ENCODE measurements at regions not wholly inside any gene's neighbourhood (a gene's known extent, or its start where the extent isn't known, plus 50 kb on each side); places are given as distances from the start of the nearest gene placed in this dataset.

DNA sequence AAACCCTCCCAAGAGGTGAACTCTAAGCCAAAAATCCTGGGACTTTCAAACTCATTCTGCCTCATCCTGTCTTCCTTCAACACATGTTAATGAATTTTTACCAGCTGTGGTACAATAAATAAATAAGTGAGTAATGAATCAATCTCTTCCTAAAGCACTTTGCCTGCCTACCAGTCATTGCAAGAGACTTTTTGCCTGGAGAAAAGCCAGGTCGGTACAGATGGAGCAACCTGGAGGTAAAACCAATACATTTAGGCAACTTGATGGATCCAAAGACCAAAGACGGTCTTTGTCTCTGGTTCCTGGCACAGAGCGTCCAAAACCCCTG is 324.2 kb downstream of the PMP22 start:
- no peak for DNase-seq

DNA sequence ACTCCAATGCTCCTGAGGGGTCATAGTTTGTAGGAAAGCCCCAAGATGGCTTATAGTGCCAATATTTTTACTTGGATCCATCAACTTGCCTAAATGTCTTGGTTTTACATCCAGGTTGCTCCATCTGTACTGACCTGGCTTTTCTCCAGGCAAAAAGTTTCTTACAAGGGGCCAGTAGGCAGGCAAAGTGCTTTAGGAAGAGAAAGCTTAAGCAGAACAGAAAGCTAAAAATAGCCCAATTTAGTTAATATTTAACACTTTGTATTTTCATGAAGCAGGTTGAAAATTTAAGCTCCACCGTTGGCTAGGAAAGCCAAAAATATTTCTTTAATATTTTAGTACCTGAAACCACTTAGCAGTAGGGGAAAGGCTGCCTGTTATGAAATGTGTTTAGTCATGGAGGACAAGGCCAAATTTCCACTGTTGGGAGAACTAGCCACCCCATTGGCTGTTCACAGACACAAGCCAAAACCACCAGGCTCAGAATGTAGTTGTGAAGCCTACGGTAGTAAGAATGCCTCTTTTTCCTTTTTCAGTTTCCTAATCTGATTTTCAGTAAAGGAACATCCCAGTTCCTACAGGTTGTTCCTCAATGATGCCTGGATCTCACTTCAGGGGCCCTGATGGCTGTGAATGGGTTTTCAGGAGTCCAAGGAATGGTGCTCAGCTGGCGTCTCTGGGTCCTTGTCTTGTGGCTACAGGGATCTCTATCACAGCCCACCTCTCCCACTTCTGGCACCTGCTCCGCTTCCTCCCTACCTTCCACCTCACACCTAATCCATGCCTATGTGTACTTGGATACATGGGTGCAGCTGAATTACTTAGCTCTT is 324.8 kb downstream of the PMP22 start:
- DNase-seq, result peak; percentile 49

DNA sequence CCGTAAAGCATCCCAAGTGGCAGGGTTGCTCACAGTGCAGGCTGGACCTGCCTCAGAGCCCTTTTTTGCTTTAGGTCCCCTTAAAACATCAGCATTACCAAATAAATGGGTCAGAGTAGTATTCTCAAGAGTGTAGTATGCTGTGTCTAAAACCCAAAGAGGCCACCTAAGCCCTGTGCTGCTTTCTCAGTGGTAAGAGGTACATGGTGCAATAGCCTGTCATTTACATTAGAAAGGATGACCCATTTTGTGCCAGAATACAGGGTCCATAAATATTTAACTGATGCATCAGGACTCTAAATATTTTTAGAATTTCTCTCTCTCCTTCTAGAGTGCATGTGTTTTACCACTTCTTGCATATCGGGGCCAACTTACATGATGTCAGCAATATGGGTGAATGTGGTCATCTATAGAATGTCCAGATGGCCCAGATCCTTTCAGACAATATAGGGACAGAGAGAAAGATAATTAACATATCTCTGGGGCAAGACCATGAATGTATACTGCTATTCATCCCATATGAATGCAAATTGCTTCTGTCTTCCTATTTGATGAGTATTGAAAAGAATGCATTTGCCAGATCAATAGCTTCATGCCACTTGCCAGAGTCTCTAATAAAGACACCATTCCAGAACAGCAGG is 329.2 kb downstream of the PMP22 start:
- DNase-seq, result no peak

DNA sequence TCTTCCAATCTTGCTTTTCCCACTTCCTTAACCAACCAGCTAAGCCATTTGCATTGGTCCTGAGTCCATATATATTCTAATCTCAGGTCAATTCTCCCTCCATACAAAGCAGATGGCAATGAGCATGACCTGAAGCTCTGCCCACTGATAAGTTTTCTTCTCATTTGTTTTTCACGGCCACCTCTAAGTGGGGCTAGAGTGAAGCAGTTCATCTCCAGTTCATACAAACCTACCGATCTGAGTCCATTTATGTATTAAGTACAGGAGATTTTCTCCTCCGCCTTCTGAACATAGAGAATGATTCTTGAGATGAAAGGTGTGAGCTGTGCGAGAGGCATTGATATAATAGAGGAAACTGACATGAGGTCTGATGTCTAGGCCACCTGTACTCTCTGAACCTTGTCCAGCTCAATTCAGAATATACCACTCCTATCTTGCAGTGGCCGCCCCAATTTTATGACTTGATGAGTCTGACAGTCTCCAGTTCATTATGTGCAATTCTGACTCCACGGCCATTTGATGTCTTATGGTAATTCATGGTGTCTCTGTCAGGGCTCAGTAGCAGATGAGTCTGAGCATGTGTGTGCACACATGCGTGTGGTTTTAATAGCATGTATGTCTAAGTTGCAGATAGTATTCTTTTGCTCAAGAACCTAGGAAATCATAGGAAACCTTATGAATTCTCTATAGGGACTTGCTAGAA is 329.8 kb downstream of the PMP22 start:
- no peak for DNase-seq

DNA sequence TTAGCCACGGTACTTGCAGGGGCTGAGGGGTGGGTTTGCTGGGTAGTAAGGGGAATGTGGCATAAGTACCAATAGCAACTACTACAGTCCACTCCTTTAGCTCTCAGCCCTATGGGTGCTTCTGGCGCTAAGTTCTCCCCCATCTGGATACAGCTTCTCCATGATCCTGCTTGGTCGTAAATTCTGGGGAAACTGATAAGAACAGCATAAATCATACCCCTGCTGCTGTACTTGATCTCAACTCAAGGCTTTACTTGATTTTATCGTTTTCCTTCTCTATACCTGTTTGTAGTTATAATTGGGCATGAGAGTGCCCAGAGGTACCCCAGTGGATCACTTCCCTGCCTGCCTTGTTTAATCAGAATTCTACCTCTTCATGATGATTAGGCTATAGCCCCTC is 331.4 kb downstream of the PMP22 start:
- no peak for DNase-seq

DNA sequence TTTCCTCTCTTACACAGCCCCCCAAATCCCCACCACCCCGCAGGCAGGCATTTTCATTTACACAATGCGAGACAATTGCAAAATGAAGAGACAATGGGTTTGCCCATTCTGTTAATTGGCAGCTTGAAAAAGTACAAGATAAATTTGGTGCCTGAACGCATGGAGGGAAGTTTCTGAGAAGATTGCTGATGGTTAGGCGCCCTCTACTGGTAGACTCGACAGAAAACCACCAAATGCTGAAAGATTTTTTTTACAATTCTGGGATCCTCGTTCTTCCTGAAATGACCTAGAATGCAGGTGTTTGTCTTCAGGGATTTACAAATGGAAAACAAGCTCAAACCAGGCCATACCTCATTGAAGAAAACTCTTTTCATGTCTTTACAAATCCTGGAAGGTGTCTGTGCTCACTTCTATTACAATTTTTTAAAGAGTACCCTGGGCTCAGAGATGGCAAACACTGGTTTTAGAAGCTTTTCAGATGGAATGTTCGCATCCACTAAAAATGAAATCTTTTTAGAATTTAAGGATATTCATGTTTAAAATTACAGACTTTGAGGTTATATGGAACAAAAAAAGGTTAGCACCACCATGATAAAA is 338.5 kb downstream of the PMP22 start:
- peak; percentile 82 for DNase-seq

DNA sequence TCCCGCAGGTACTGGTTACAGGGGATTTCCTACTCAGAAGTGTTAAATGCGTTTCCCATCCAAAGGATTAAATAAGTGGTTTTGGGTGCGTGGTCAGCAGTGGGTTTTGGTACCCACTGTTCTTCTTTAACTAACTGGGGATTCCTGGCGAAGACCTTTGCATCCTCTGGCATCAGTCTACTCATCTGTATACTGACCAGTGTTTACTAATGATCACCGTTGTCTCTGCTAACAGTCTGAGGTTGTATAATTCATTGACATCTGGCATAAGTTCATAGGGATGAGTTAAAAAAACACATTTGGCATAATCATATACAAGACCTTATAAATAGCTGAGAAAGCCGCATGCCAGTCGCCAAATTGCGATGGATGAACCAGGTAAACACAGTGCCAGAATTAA is 339.1 kb downstream of the PMP22 start:
- DNase-seq, result no peak

DNA sequence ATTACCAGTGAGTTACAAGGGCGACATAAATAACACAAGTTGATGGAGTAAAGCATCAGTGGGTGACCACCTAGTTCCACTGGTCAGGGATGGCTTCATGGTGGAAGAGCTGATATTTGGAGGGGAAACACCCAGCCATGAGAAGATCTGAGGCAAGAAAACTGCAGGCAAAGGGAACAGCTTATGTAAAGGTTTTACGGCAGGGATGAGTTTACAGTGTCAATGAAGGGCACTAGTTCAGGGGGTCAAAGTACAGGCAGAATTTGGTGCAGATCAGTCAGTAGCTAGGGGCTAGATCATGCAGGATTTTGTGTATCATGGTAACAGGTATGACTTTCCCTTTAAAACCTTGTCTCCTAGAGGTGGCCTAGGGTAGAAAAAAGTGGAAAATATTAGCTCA is 339.6 kb downstream of the PMP22 start:
- no peak for DNase-seq

DNA sequence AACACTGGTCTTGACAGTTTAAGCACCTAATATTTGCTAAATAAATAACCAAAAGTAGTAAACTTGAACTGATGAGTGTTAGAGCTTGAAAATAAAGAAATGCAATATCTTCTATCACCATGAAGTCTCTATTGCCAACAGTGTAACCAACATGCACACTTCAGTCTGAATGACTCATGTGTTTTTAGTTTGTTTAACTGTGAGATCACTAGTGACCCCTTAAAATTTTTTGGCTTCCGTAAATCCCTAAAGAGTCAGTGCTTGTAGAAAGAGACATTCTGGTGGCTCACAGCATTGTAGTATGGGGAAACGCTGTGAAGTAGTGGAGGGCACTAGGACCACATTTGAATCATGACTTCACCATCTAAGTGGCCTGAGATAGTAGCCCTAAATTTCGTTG is 341.1 kb downstream of the PMP22 start:
- no peak for DNase-seq

DNA sequence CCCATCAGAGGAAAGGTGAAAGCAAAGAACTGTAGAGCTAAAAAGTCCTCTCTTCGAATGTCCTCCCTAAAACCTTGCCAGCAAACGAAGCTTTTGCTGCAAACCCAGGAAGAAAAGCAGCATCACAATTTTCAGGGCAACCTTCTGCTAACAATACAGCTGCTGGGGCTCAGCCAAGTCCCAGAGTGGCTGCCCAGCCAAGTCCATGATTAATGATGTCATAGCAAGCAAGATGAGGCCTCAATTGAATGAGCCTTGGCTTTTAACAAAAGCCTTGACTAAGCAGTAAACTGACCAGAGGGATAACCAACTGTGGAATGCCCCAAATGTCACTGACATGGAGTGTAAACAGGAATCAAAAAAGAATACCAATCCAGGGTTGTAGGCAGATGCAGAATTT is 342.7 kb downstream of the PMP22 start:
- no peak for DNase-seq

DNA sequence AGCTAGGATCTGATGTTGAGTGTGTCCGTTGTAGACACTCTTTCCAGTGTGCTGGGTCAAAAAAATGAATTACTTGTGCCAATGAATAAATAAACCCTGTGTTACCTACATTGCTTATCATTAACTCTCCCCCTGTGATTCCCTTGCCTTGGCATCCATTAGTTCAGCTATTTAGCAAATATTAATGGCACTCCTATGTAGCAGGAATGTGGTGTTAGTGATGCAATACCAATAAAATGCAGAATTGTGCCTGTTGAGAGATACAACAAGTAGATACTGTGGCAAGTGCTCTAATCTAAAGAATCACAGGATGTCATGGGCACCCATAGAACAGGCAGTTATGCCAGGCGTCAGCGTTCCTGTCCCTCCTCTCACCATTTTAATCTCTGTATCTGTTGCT is 343.2 kb downstream of the PMP22 start:
- DNase-seq, result no peak

DNA sequence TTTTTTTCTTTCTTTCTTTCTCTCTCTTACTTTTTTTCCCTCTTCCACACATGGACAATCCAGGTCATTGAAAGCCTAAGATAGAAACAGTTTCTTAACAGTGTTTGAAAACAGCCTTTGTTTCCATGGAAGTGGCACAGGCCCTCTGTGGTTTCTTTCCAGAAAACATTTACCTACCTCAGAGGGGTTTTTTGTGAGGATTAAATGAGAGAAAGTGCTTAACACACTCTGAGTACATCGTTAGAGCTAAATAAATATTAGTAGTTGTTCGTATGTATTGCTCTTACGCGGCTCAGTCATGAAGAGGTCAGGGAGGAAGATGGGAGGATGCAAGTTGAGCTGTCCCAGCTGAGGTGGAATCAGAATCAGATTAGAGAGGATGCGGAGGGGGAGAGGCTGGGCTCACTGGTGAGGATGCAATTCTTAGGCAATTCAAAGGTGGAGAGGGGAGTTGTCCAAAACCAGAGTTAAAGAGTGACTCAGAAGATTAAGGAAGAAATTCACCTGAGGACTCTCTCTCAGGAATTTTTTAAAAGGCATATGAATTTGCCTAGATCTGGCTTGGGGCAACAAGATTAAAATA is 345.4 kb downstream of the PMP22 start:
- DNase-seq, result no peak

DNA sequence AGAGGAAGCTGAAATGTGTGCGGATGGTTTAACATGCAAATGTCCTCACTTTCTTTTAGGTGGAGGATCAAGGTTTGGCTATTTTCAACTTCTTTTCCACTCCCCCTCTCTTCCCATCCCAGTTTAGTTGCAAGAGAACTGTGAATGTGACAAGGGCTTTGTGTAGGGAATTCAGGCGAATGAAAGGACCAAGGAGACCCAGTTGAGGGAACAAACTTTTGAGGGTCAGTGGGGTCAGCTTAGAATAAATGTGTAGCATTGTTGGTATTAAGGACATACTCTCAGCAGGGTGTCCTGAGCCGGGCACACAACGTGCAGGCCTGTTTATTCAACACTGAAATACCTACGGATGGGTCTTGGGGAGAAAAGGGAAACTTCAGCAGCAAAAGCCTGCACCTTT is 346.0 kb downstream of the PMP22 start:
- no peak for DNase-seq

DNA sequence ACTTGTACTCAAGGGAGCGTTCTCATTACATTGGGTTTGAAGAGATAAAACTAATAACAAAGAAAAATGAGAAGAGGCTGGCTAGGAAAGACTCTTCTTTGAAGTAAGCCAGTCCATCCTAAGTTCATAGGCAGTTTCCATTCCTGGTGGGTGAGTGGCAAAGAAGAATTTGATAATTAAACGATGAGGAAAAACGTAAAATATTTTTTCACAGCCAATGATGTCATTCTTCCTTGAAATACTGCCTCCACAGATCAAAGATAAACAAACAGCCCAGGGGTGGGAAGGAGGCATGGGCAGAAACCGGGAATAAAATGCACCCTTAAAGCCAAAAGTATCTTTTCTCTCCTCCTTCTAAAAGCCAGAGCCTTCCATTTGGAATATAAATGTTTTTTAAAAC is 346.6 kb downstream of the PMP22 start:
- DNase-seq, result no peak

DNA sequence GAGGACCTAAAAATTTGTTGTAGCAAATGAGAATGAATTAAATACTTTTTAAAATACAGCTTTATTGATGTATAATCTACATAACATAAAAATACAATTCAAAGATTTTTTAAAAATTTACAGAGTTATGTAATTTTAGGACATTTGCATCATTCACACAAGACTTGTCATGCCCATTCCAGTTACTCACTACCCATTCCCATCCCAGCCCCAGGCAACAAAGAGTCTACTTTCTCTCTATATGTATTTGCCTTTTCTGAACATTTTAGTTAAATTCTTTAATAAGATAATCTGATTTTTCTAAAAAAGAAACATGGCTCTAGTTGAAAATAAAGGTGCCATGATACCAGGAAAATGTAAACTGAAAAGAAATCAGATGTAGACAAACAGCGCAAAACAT is 354.2 kb downstream of the PMP22 start:
- DNase-seq, result no peak

DNA sequence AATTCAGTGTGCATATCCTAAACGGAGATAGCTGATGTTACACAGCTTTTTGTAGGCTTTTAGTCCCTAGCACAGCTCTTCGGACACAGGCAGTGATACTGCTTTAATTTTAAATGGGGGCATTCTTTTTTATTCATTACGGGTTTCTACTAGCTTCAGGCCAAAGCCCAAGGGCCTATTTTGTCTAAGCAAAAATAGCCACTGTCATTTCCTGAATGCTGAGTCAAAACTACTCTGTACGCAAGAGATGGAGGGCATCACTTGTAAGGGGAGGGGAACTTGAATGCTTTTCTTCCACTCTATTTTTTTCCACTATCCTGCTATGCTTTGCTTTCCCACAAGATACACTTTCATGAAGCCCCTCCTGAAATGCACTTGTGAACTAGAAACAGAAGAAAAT is 360.7 kb downstream of the PMP22 start:
- no peak for DNase-seq

DNA sequence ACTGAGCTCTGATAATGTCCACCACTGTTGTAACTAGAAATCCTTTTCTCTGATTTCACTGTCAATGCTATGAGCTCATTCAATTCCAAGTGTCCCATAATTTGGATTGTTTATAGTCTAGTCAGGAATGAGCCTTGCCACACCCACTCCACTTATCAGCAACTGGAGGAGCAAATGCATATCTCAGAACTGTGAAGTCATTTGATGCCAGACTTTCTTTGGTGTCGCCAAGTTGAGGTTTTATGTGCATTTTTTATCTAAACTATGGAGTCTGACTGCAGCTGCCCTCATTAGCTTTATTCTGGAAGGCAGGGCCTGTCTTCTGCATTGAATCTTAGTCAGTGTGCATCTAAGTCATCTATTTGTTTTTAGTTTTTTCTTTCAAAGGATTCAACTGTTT is 361.3 kb downstream of the PMP22 start:
- no peak for DNase-seq

DNA sequence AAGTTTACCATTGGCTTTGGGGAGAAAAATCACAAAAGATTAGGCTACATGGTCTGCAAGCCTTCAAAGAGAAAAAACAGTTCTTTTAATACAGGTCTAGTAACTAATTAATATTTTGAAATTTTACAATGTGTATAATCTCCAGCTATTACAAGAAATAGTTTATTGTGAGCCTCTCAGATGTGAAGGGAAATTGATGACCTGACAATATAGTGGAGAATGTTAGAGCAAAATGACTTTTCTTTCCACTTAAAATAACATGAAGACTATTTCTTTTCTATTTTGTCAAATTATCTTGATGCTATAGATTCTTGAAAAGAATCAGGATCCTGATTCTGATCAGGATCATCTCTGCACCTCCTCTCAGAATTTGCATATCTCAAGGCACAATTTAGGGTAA is 362.3 kb downstream of the PMP22 start:
- no peak for DNase-seq

DNA sequence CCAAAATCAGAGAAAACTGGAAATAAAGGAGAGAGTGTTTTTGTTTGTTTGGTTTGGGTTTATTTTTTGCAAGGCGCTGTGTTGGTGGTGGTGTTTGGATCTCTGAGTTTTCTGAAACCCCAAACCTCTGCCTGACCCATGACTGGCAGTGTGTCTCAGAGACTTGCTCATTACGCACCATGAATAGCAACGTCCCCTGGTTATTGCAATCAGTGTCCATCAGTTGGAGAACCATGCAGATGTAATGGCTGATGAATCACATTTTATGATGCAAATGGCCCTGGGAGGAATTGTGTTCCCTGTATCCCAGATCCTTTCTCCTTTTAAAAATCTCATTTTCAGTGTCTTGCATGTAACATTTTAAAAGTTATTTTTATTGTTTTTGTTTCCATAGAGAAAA is 362.8 kb downstream of the PMP22 start:
- no peak for DNase-seq

DNA sequence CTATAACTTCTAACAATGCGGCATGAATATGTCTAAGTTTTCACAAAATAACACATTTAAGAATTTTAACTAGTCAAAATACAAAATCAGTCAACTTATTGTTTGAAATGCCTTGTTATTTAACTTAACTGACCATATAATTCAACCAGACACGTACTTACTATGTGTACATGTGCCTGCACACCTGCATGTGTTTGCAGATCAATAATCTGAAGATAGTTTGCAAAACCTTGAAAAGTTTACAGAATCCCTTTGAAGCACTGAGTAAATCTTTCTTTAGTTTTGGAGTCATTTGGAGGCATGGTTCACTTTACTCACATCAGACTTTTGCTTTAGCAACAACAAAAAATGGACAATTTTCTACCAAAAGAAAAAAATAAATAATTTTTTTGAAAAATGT is 363.8 kb downstream of the PMP22 start:
- DNase-seq, result no peak

DNA sequence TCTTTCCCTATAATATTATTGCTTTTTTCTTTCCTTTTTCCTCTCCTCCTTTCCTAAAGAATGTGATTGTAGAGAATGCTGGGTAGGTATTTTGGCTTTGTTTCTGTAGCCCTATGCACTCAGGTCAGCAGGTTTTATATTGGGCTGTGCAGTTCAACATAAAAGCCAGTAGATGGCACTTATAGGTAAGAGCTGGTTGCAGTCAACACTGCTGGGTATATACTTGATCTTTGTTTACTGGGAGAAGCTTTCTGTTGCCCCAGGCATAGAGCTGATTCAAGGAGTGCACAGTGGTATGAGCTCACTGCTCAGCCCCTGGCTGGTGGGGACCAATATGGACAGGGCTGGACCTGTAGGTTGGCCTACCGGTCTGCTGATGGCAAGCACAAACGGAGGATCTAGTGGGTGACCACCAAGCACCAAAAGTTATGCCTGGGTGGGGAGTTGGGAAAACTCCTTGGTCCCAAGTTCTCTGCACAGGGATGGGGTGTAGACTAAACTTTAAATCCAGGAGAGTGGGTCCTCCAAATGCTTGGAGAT is 378.9 kb downstream of the PMP22 start:
- DNase-seq, result peak; percentile 76

DNA sequence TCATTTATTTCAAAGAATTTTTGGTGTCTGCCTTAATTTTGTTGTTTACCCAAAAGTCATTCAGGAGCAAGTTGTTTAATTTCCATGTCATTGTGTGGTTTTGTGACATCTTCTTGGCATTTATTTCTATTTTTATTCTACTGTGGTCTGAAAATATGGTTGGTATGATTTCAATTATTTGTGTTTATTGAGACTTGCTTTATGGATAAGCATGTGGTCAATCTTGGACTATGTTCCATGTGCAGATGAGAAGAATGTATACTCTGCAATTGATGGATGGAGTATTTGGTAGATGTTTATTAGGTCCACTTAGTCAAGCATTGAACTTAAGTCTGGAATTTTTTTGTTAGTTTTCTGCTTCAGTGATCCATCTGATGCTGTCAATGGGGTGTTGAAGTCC is 383.0 kb downstream of the PMP22 start:
- DNase-seq, result no peak

All from NCI-H82 (cell line).